H1 (cell line): ENCODE measurements at regions not wholly inside any gene's neighbourhood (a gene's known extent, or its start where the extent isn't known, plus 50 kb on each side); places are given as distances from the start of the nearest gene placed in this dataset.

Source experiments
- CTCF ChIA-PET: fragments of 300-600 bp; sonication (Branson Sonifier 250); formaldehyde crosslinking; loops from one replicate; lab custom pipeline; 2021; ENCODE audit not compliant: partially characterized antibody; lab: Charles Lee
- POLR2A ChIA-PET: fragments of 300-600 bp; sonication (Branson Sonifier 250); formaldehyde crosslinking; loops from one replicate; lab custom pipeline; 2021; ENCODE audit warnings: inconsistent platforms; ENCODE audit not compliant: partially characterized antibody; lab: Charles Lee
- DNase-seq, 2 experiments: peaks; one replicate each; pipeline versions ENCODE4 v3.0.0 to v3.0.0-alpha.2; 2010 to 2022; ENCODE audit warnings: low spot score in 2 of 2, low read depth in 1 of 2, mixed read lengths in 1 of 2
- FAIRE-seq: peaks from 2 replicates; lab custom pipeline; 2011; peaks lifted over from hg19 to GRCh38; lab: Jason Lieb, UNC
- H2AFZ ChIP-seq: 2 replicates; pipeline ENCODE4 v1.8.1; 2012; ENCODE audit warnings: low read length, inconsistent platforms
- H2AK5ac ChIP-seq: 2 replicates; pipeline ENCODE4 v1.6.1; 2013; ENCODE audit warnings: low read depth, low read length
- H2BK120ac ChIP-seq: replicated peaks from 2 replicates; pipeline ENCODE3; 2013; ENCODE audit warnings: low read depth, low read length, inconsistent platforms
- H2BK12ac ChIP-seq: 2 replicates; pipeline ENCODE4 v1.6.1; 2013; ENCODE audit warnings: low read depth, low read length
- H2BK15ac ChIP-seq: 2 replicates; pipeline ENCODE4 v1.6.1; 2013; ENCODE audit warnings: low read length
- H2BK20ac ChIP-seq: 2 replicates; pipeline ENCODE4 v1.6.1; 2013; ENCODE audit warnings: low read length
- H2BK5ac ChIP-seq: 2 replicates; pipeline ENCODE4 v1.6.1; 2013; ENCODE audit warnings: low read depth, low read length
- H3K14ac ChIP-seq: 2 replicates; pipeline ENCODE4 v1.6.1; 2013; ENCODE audit warnings: inconsistent platforms; ENCODE audit not compliant: insufficient read length
- H3K18ac ChIP-seq: 2 replicates; pipeline ENCODE4 v1.6.1; 2013; ENCODE audit warnings: low read length; ENCODE audit errors: extremely low read depth
- H3K23ac ChIP-seq: 2 replicates; pipeline ENCODE4 v1.6.1; 2013; ENCODE audit warnings: inconsistent platforms; ENCODE audit not compliant: insufficient read length
- H3K23me2 ChIP-seq: 2 replicates; pipeline ENCODE4 v1.6.1; 2013; ENCODE audit warnings: low read depth, low read length
- H3K27ac ChIP-seq: 2 replicates; pipeline ENCODE4 v1.6.1; 2011; ENCODE audit warnings: low read depth, low read length, inconsistent platforms
- H3K27me3 ChIP-seq, 4 experiments: replicated peaks in 1 of 4; 1 replicate in 1 of 4; 2 replicates in 3 of 4; pipeline versions ENCODE4 v1.6.1 to v1.8.1; 2011 to 2013; ENCODE audit warnings: low read length in 3 of 4, mild to moderate bottlenecking in 3 of 4, inconsistent platforms in 2 of 4, mixed read lengths in 2 of 4, moderate library complexity in 1 of 4; ENCODE audit not compliant: control insufficient read depth in 3 of 4, insufficient read depth in 3 of 4; ENCODE audit errors: extremely low read depth in 1 of 4
- H3K36me3 ChIP-seq, 4 experiments: 2 replicates each; pipeline versions ENCODE4 v1.6.1 to v1.8.1; 2011 to 2013; ENCODE audit warnings: mild to moderate bottlenecking in 4 of 4, low read length in 3 of 4, moderate library complexity in 2 of 4, control low read depth in 1 of 4, inconsistent platforms in 1 of 4; ENCODE audit not compliant: insufficient read depth in 4 of 4, control insufficient read depth in 2 of 4
- H3K4ac ChIP-seq: replicated peaks from 2 replicates; pipeline ENCODE3; 2013; ENCODE audit warnings: low read length, low read depth, mixed read lengths, inconsistent platforms; ENCODE audit not compliant: insufficient read length
- H3K4me1 ChIP-seq, 4 experiments: replicated peaks in 1 of 4; 1 replicate in 1 of 4; 2 replicates in 3 of 4; pipeline versions ENCODE4 v1.6.1 to v1.8.1; 2011 to 2013; ENCODE audit warnings: low read length in 3 of 4, inconsistent platforms in 2 of 4, mixed read lengths in 1 of 4; ENCODE audit not compliant: insufficient read depth in 4 of 4, control insufficient read depth in 3 of 4
- H3K4me2 ChIP-seq, 2 experiments: 2 replicates each; pipeline versions ENCODE4 v1.6.1 to v1.8.1; 2011 to 2013; ENCODE audit warnings: low read depth in 2 of 2, low read length in 2 of 2, control low read depth in 1 of 2, inconsistent platforms in 1 of 2, mild to moderate bottlenecking in 1 of 2; ENCODE audit not compliant: insufficient read depth in 1 of 2
- H3K4me3 ChIP-seq, 4 experiments: fragments of 200-600, 300-600 bp in 1 of 4; sonication (generic), shearing (Covaris generic), sonication (Bioruptor Twin) in 1 of 4; 2 replicates each; pipeline versions ENCODE4 v1.5.1 to v1.8.1; 2011 to 2016; ENCODE audit warnings: low read length in 4 of 4, low read depth in 3 of 4, control low read depth in 2 of 4, inconsistent platforms in 2 of 4, mild to moderate bottlenecking in 2 of 4, mixed read lengths in 1 of 4, moderate library complexity in 1 of 4; ENCODE audit not compliant: insufficient read depth in 2 of 4; ENCODE audit errors: extremely low read depth in 1 of 4
- H3K56ac ChIP-seq: replicated peaks from 2 replicates; pipeline ENCODE3; 2013; ENCODE audit warnings: low read depth, mild to moderate bottlenecking, mixed read lengths, low read length, inconsistent platforms; ENCODE audit not compliant: insufficient read length
- H3K79me1 ChIP-seq: 2 replicates; pipeline ENCODE4 v1.6.1; 2013; ENCODE audit warnings: low read depth, low read length, control low read depth
- H3K79me2 ChIP-seq, 2 experiments: 2 replicates each; pipeline versions ENCODE4 v1.6.1 to v1.8.1; 2012 to 2013; ENCODE audit warnings: low read length in 2 of 2, mild to moderate bottlenecking in 2 of 2, inconsistent platforms in 1 of 2; ENCODE audit not compliant: insufficient read depth in 2 of 2, control insufficient read depth in 1 of 2
- H3K9ac ChIP-seq, 4 experiments: replicated peaks in 1 of 4; 1 replicate in 1 of 4; 2 replicates in 3 of 4; pipeline versions ENCODE4 v1.6.1 to v1.8.1; 2011 to 2013; ENCODE audit warnings: low read depth in 3 of 4, low read length in 3 of 4, control low read depth in 2 of 4, mild to moderate bottlenecking in 2 of 4, moderate library complexity in 2 of 4, inconsistent platforms in 1 of 4; ENCODE audit errors: extremely low read depth in 1 of 4
- H3K9me3 ChIP-seq, 2 experiments: 2 replicates each; pipeline versions ENCODE4 v1.6.1 to v1.8.1; 2012 to 2013; ENCODE audit warnings: mild to moderate bottlenecking in 2 of 2, moderate library complexity in 2 of 2, control low read depth in 1 of 2, inconsistent platforms in 1 of 2, low read depth in 1 of 2, low read length in 1 of 2, mixed read lengths in 1 of 2; ENCODE audit not compliant: insufficient read depth in 2 of 2
- H4K20me1 ChIP-seq, 2 experiments: replicated peaks in 1 of 2; 2 replicates each; pipeline versions ENCODE3 to v1.8.1; 2011 to 2013; ENCODE audit warnings: inconsistent platforms in 2 of 2, low read length in 2 of 2, mild to moderate bottlenecking in 1 of 2; ENCODE audit not compliant: insufficient read depth in 2 of 2, control insufficient read depth in 1 of 2
- H4K5ac ChIP-seq: 2 replicates; pipeline ENCODE4 v1.6.1; 2013; ENCODE audit warnings: low read length, low read depth, mixed read lengths, inconsistent platforms; ENCODE audit not compliant: insufficient read length
- H4K8ac ChIP-seq: 2 replicates; pipeline ENCODE4 v1.8.0; 2013; ENCODE audit warnings: mild to moderate bottlenecking, moderate library complexity, low read length, inconsistent platforms; ENCODE audit not compliant: insufficient read depth; ENCODE audit errors: extremely low read depth
- H4K91ac ChIP-seq: replicated peaks from 2 replicates; pipeline ENCODE3; 2013; ENCODE audit warnings: low read length, mixed read lengths, inconsistent platforms; ENCODE audit not compliant: insufficient read length
- EP300 ChIP-seq, 2 experiments: IDR thresholded peaks; 1 replicate in 1 of 2; 2 replicates in 1 of 2; pipeline ENCODE4 v1.6.1; 2011 to 2012; ENCODE audit warnings: low read depth in 2 of 2, low read length in 2 of 2, mild to moderate bottlenecking in 2 of 2, borderline replicate concordance in 1 of 2, inconsistent platforms in 1 of 2, moderate library complexity in 1 of 2
- NRF1 ChIP-seq: IDR thresholded peaks from 2 replicates; pipeline ENCODE4 v1.6.1; 2011; ENCODE audit warnings: mild to moderate bottlenecking, low read depth, low read length, improper control_type of control experiment
- PHF8 ChIP-seq: fragments of 200-600 bp; sonication (generic); conservative IDR thresholded peaks from 2 replicates; pipeline ENCODE4 v1.7.1; 2012; ENCODE audit warnings: low read depth, mild to moderate bottlenecking, inconsistent platforms, low read length, moderate library complexity
- YY1 ChIP-seq: IDR thresholded peaks from 2 replicates; pipeline ENCODE4 v1.6.1; 2011; ENCODE audit warnings: low read depth, mild to moderate bottlenecking, low read length
- WGBS, 2 experiments: shearing (Covaris generic) in 1 of 2; methylation state at CpG; one replicate each; pipeline versions ENCODE4 v1.1.6 to v1.1.7; 2013 to 2015; ENCODE audit warnings: low lambda C conversion rate in 2 of 2, mixed read lengths in 2 of 2, inconsistent platforms in 1 of 2, low coverage in 1 of 2, missing lambda C conversion rate in 1 of 2; ENCODE audit not compliant: insufficient replicate concordance in 2 of 2, insufficient coverage in 1 of 2, insufficient read length in 1 of 2; ENCODE audit errors: extremely low coverage in 1 of 2, missing lambda C conversion rate in 1 of 2; 5-methylcytosine and 5-hydroxymethylcytosine counted together

GRCh38 chr1:208536212-208536611 is 292.0 kb upstream of the PLXNA2 start:
- DNase-seq, result no peak

More at GRCh38 chr1:208536212-208536611, 292.0 kb upstream of the PLXNA2 start:
- no peak overlapping the region for H4K8ac ChIP-seq
- H3K79me1 ChIP-seq, result no peaks in the 10 kb centered on the region
- POLR2A ChIA-PET, result no interaction called here
- H3K27ac ChIP-seq, result no peak overlapping the region
- H2AK5ac ChIP-seq, result no peak overlapping the region
- H4K20me1 ChIP-seq, result no peaks in the 10 kb centered on the region
- H3K56ac ChIP-seq, result no peak overlapping the region
- H3K23me2 ChIP-seq, result no peaks in the 10 kb centered on the region
- no peak overlapping the region for H3K4me3 ChIP-seq
- no peak overlapping the region for H3K4me2 ChIP-seq
- no peak for FAIRE-seq
- H3K79me2 ChIP-seq, result no peaks in the 10 kb centered on the region
- no peak for TF ChIP-seq YY1
- no peak for TF ChIP-seq NRF1
- TF ChIP-seq EP300 (IDR thresholded peaks at IDR 0.05; ENCODE audit: borderline replicate concordance in 1 of 2, low read depth in 2 of 2, low read length in 2 of 2), result no peak
- no peak for TF ChIP-seq PHF8
- H2BK20ac ChIP-seq, result no peak overlapping the region
- no peak overlapping the region for H3K18ac ChIP-seq
- H2BK120ac ChIP-seq, result no peak overlapping the region
- no peaks in the 10 kb centered on the region for H3K36me3 ChIP-seq
- no peak overlapping the region for H3K14ac ChIP-seq
- H3K9ac ChIP-seq, result no peak overlapping the region
- H3K4me1 ChIP-seq, result peaks cover 0 to 4% (median 2%) of the 10 kb centered on the region in 4 experiments; a peak in 5 of 7 replicates
- H2BK5ac ChIP-seq, result no peak overlapping the region
- no peak overlapping the region for H4K5ac ChIP-seq
- CTCF ChIA-PET, result interaction anchor here (0.8 kb wide), 1 partner anchor 9 kb away, joined by 3 read pairs; no protein-coding TSS in a partner anchor
- no peaks in the 10 kb centered on the region for H3K27me3 ChIP-seq
- H4K91ac ChIP-seq, result no peak overlapping the region
- no peak overlapping the region for H2BK15ac ChIP-seq
- 84% methylated on average over 4 of the region's 4 CpGs; no CpG with 5 or more reads in 1 of the 2 experiments for WGBS, 2 experiments
- H2AFZ ChIP-seq, result no peak overlapping the region
- no peak overlapping the region for H3K4ac ChIP-seq
- no peak overlapping the region for H2BK12ac ChIP-seq
- no peak overlapping the region for H3K23ac ChIP-seq
- no peaks in the 10 kb centered on the region for H3K9me3 ChIP-seq
